ENCODE measurements at regions not wholly inside any gene's neighbourhood (a gene's known extent, or its start where the extent isn't known, plus 50 kb on each side); places are given as distances from the start of the nearest gene placed in this dataset.

DNA sequence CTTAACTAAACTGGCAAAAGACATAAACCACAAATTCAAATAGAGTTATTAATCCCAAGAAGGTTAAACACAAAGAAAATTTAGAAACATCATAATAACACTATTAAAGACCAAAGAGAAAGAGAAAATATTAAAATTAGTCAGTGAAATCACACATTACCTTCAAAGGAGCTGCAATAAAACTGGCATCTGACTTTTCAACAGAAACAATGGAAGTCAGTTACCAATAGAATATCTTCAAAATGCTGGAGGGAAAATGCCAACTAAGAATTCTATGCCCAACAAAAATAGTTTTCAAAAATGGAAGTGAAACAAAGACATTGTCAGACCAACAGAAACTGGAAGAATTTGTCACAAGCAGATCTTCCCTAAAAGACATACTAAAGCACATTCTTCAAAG is 68.7 kb upstream of the RNF7 start:
- peaks cover 0 to 3% of the 10 kb centered on the region in 2 donors for H3K9me3 ChIP-seq (ENCODE audit: control insufficient read depth in 2 of 2, insufficient read depth in 1 of 2, low read depth in 1 of 2, low read length in 1 of 2)
- H3K36me3 ChIP-seq (ENCODE audit: control insufficient read depth in 2 of 2, insufficient read depth in 2 of 2, low read length in 1 of 2): no peaks in the 10 kb centered on the region
- no peak overlapping the region for H3K27ac ChIP-seq (ENCODE audit: low read depth in 2 of 2, low read length in 1 of 2)
- H3K4me1 ChIP-seq (ENCODE audit: control insufficient read depth in 2 of 2, insufficient read depth in 2 of 2, low read length in 1 of 2): no peaks in the 10 kb centered on the region
- no peaks in the 10 kb centered on the region for H3K27me3 ChIP-seq (ENCODE audit: control insufficient read depth in 1 of 2, insufficient read depth in 2 of 2, low read length in 2 of 2)
- no peak overlapping the region for H3K4me3 ChIP-seq (ENCODE audit: low read depth in 1 of 2, low read length in 2 of 2)

DNA sequence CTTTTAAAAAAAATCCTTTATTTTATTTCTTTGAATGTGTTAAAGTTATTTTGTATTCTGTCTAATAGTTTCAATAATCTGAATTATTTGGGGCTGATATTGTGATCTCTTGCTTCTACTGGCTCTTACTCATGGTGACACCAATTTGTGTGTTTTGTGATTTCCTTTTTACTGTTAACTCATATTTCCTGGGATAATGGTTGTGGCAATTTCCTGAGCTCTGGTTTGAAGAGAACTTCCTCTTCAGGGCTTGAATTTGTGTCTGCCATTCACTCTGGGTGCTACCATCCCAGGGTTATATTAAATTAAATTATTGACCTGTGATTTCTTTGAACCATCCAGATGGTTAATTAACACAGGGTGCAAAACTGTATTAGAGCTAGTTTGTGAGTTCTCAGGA is 60.4 kb upstream of the RNF7 start:
- Histone ChIP-seq H3K9me3 (ENCODE audit: control insufficient read depth in 2 of 2, insufficient read depth in 1 of 2, low read depth in 1 of 2, low read length in 1 of 2) (no peaks in the 10 kb centered on the region), H3K27me3 (ENCODE audit: control insufficient read depth in 1 of 2, insufficient read depth in 2 of 2, low read length in 2 of 2) (no peaks in the 10 kb centered on the region), H3K4me1 (ENCODE audit: control insufficient read depth in 2 of 2, insufficient read depth in 2 of 2, low read length in 1 of 2) (no peaks in the 10 kb centered on the region), H3K27ac (ENCODE audit: low read depth in 2 of 2, low read length in 1 of 2) (no peak overlapping the region), H3K36me3 (ENCODE audit: control insufficient read depth in 2 of 2, insufficient read depth in 2 of 2, low read length in 1 of 2) (no peaks in the 10 kb centered on the region), H3K4me3 (ENCODE audit: low read depth in 1 of 2, low read length in 2 of 2) (no peak overlapping the region)

DNA sequence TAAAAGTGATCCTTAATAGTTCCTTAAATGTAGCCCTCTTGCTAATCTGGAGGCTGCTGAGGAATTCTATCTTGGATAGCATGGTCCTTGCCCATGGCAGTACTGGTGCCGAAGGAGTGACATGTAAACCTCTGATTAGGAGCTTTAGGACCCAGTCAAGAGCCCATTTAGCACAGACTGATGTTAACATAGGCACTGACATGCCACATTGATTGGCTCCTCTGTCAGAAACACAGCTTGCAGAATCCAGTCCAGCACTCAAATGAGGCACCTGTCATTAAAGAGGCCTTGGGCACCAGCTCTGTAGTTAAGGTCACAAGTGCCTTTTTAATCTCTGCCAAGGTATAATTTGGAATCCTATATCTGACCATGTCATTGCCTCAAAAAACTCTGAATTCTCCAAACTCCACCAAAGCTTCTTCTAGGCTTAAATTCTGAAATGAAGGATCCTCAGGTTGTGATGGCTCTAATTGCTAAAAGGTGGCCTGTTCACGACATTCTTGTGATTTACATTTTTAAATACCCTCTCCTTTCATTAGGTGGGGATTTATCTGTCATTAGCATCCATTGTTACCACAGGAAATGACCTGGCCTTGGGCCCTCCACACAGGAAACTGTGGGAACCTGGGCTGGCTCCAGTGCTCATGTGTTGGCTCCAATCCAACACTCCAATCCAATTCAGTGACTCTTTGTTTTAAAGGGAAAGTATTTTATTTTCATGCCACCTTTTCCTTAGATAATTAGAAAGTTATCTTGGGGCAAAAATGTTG is 57.3 kb upstream of the RNF7 start:
- H3K4me1 ChIP-seq (ENCODE audit: control insufficient read depth in 2 of 2, insufficient read depth in 2 of 2, low read length in 1 of 2): no peaks in the 10 kb centered on the region
- no peaks in the 10 kb centered on the region for H3K9me3 ChIP-seq (ENCODE audit: control insufficient read depth in 2 of 2, insufficient read depth in 1 of 2, low read depth in 1 of 2, low read length in 1 of 2)
- H3K36me3 ChIP-seq (ENCODE audit: control insufficient read depth in 2 of 2, insufficient read depth in 2 of 2, low read length in 1 of 2): no peaks in the 10 kb centered on the region
- no peak overlapping the region for H3K27ac ChIP-seq (ENCODE audit: low read depth in 2 of 2, low read length in 1 of 2)
- H3K4me3 ChIP-seq (ENCODE audit: low read depth in 1 of 2, low read length in 2 of 2): no peak overlapping the region
- no peaks in the 10 kb centered on the region for H3K27me3 ChIP-seq (ENCODE audit: control insufficient read depth in 1 of 2, insufficient read depth in 2 of 2, low read length in 2 of 2)
- WGBS, 2 donors: 51 to 54% methylated on average over 2 of the region's 2 CpGs

DNA sequence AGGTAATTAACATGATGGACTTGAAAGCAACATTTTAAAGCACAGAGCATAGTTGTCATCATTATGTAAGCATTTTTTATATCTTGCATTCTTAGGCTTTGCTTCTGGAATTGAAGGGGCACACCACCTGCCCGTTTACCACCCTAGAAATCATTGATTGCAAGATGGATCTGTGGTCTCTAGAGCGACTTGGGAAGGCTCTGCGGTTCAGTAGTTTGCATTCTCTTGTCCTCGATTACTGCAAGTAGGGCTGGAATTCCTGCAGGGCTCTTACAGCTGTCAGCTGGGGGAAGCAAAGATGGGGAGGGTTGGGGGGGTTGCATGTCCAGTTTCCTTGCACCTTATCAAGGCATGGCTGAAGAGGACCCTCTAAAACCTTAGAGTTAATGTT is 56.7 kb upstream of the RNF7 start:
- 43 to 61% methylated on average over 4 of the region's 4 CpGs for WGBS, 2 donors
- H3K27me3 ChIP-seq (ENCODE audit: control insufficient read depth in 1 of 2, insufficient read depth in 2 of 2, low read length in 2 of 2): no peaks in the 10 kb centered on the region

DNA sequence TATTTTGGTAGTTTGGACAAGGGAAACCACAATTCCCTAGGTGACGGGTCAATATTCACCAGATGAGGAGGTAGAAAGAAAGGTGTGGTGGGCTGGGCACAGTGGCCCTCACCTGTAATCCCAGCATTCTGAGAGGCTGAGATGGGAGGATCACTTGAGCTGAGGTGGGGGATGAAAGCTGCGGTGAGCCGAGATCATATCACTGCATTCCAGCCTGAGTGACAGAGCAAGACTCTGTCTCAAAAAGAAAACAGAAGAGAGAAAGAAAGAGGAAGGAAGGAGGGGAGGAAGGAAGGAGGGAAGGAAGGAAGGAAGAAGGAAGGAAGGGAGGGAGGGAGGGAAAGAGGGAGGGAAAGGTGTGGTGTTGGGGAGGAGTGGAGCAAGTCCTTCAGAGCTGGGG is 56.1 kb upstream of the RNF7 start:
- H3K9me3 ChIP-seq (ENCODE audit: control insufficient read depth in 2 of 2, insufficient read depth in 1 of 2, low read depth in 1 of 2, low read length in 1 of 2): no peaks in the 10 kb centered on the region
- H3K36me3 ChIP-seq (ENCODE audit: control insufficient read depth in 2 of 2, insufficient read depth in 2 of 2, low read length in 1 of 2): no peaks in the 10 kb centered on the region

More for the DNA sequence above, 56.7 kb upstream of the RNF7 start:
- Histone ChIP-seq H3K9me3 (ENCODE audit: control insufficient read depth in 2 of 2, insufficient read depth in 1 of 2, low read depth in 1 of 2, low read length in 1 of 2) (no peaks in the 10 kb centered on the region), H3K4me1 (ENCODE audit: control insufficient read depth in 2 of 2, insufficient read depth in 2 of 2, low read length in 1 of 2) (no peaks in the 10 kb centered on the region), H3K4me3 (ENCODE audit: low read depth in 1 of 2, low read length in 2 of 2) (no peak overlapping the region), H3K27ac (ENCODE audit: low read depth in 2 of 2, low read length in 1 of 2) (no peak overlapping the region), H3K36me3 (ENCODE audit: control insufficient read depth in 2 of 2, insufficient read depth in 2 of 2, low read length in 1 of 2) (no peaks in the 10 kb centered on the region)

DNA sequence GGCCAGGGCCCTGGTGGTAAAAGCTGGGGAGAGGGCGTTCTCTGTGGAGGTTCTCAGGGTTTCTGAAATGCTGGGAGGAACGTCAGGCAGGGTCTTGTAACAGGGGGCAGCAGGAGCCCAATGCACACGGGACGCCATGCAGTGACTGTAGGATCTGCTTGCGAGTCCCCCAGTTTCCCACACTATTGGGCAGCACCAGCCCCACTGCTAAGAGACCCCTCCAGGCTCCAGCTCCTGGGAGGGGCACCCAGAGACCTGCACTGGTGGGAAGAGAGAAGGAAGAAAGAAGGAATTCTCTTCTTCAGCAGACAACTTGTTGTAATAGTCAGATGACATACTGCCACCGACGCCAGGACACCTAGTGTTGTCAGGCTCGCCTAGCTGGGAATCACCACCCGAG is 55.2 kb upstream of the RNF7 start:
- 90 to 95% methylated on average over 9 of the region's 9 CpGs for WGBS, 2 donors
- Histone ChIP-seq H3K36me3 (ENCODE audit: control insufficient read depth in 2 of 2, insufficient read depth in 2 of 2, low read length in 1 of 2) (no peaks in the 10 kb centered on the region), H3K9me3 (ENCODE audit: control insufficient read depth in 2 of 2, insufficient read depth in 1 of 2, low read depth in 1 of 2, low read length in 1 of 2) (no peaks in the 10 kb centered on the region), H3K4me3 (ENCODE audit: low read depth in 1 of 2, low read length in 2 of 2) (no peak overlapping the region), H3K4me1 (ENCODE audit: control insufficient read depth in 2 of 2, insufficient read depth in 2 of 2, low read length in 1 of 2) (no peaks in the 10 kb centered on the region), H3K27me3 (ENCODE audit: control insufficient read depth in 1 of 2, insufficient read depth in 2 of 2, low read length in 2 of 2) (no peaks in the 10 kb centered on the region), H3K27ac (ENCODE audit: low read depth in 2 of 2, low read length in 1 of 2) (no peak overlapping the region)

More for the DNA sequence above, 56.1 kb upstream of the RNF7 start:
- WGBS, 2 donors: 73 to 81% methylated on average over 3 of the region's 3 CpGs
- Histone ChIP-seq H3K4me3 (ENCODE audit: low read depth in 1 of 2, low read length in 2 of 2) (no peak overlapping the region), H3K27ac (ENCODE audit: low read depth in 2 of 2, low read length in 1 of 2) (no peak overlapping the region), H3K27me3 (ENCODE audit: control insufficient read depth in 1 of 2, insufficient read depth in 2 of 2, low read length in 2 of 2) (no peaks in the 10 kb centered on the region), H3K4me1 (ENCODE audit: control insufficient read depth in 2 of 2, insufficient read depth in 2 of 2, low read length in 1 of 2) (no peaks in the 10 kb centered on the region)

DNA sequence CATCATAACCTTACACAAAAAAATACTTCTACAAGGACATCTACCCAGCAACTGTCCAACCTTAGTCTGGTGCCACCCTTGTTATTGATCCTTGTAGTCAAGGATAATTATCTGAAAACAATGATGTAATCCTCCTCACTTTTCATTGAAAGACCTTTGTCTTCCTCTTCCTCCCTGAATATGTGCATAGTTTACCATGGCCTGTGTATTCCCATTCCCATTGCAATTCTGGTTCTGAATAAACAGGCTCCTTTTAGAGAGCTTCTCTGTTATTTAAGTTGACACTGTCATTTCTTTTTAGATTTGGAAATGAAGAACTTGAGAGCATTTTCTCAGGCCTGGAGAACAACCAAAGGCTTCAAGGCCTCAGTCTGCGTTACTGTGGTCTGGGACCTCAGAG is 53.3 kb upstream of the RNF7 start:
- WGBS, 2 donors: 98 to 100% methylated on average over 1 of the region's 1 CpG
- no peaks in the 10 kb centered on the region for H3K36me3 ChIP-seq (ENCODE audit: control insufficient read depth in 2 of 2, insufficient read depth in 2 of 2, low read length in 1 of 2)
- H3K4me3 ChIP-seq (ENCODE audit: low read depth in 1 of 2, low read length in 2 of 2): no peak overlapping the region
- H3K27me3 ChIP-seq (ENCODE audit: control insufficient read depth in 1 of 2, insufficient read depth in 2 of 2, low read length in 2 of 2): no peaks in the 10 kb centered on the region
- no peaks in the 10 kb centered on the region for H3K9me3 ChIP-seq (ENCODE audit: control insufficient read depth in 2 of 2, insufficient read depth in 1 of 2, low read depth in 1 of 2, low read length in 1 of 2)
- H3K27ac ChIP-seq (ENCODE audit: low read depth in 2 of 2, low read length in 1 of 2): no peak overlapping the region
- no peaks in the 10 kb centered on the region for H3K4me1 ChIP-seq (ENCODE audit: control insufficient read depth in 2 of 2, insufficient read depth in 2 of 2, low read length in 1 of 2)

DNA sequence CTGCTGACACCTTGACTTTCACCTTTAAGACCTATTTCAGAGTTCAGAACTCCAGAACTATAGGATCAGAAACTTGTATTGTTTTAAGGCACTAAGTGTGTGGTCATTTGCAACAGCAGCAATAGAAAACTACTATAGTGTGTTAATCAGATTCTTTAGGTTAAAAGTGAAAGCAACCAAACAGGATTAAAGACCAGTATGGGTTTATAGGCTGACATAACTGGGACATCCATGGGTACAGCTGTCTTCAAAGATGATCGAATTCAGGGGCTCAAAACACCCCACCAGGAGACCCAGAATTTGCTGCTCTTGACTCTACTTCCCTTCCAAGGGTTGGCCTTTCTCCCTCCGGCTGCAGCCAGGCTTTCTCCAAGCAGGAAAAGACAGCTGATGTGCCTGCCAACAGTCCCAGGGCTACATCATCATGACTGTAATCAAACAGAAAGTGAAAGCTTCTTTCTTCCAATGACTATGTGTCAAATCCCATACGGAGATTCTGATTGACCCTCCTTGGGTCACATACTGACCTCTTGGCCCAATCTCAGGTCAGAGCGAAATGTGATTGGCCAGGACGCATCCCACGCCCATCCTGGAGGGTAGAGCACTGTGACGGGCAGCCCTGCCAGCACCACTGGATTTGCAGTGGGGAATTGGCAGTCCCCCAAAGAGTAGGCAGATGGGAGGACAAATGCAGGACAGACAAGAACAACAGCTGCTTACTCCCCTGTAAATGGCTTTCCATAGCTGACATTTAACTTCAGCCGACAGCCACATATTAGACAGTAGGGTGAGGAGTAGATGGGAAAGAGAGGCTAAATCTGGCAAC is 51.4 kb upstream of the RNF7 start:
- Histone ChIP-seq H3K4me1 (ENCODE audit: control insufficient read depth in 2 of 2, insufficient read depth in 2 of 2, low read length in 1 of 2) (no peaks in the 10 kb centered on the region), H3K27ac (ENCODE audit: low read depth in 2 of 2, low read length in 1 of 2) (peak overlapping the region; percentile 26 to 57), H3K27me3 (ENCODE audit: control insufficient read depth in 1 of 2, insufficient read depth in 2 of 2, low read length in 2 of 2) (no peaks in the 10 kb centered on the region), H3K9me3 (ENCODE audit: control insufficient read depth in 2 of 2, insufficient read depth in 1 of 2, low read depth in 1 of 2, low read length in 1 of 2) (no peaks in the 10 kb centered on the region), H3K4me3 (ENCODE audit: low read depth in 1 of 2, low read length in 2 of 2) (peak overlapping the region; percentile 22 to 30), H3K36me3 (ENCODE audit: control insufficient read depth in 2 of 2, insufficient read depth in 2 of 2, low read length in 1 of 2) (no peaks in the 10 kb centered on the region)
- 19 to 40% methylated on average over 8 of the region's 8 CpGs for WGBS, 2 donors
